ENCODE measurements at regions not wholly inside any gene's neighbourhood (a gene's known extent, or its start where the extent isn't known, plus 50 kb on each side); places are given as distances from the start of the nearest gene placed in this dataset.

- H3K27me3 ChIP-seq (ENCODE audit: control insufficient read depth, insufficient read depth, low read length): no peaks in the 10 kb centered on the region
- no peak overlapping the region for H3K4me3 ChIP-seq (ENCODE audit: insufficient read depth, low read depth, low read length)
- no peak overlapping the region for H3K56ac ChIP-seq (ENCODE audit: extremely low read depth, insufficient read depth, low read length)
- H3K79me1 ChIP-seq (ENCODE audit: low read depth in 1 of 2, low read length in 2 of 2): no peaks in the 10 kb centered on the region
- H3K23ac ChIP-seq (ENCODE audit: low read depth, low read length): no peak overlapping the region
- DNase-seq (no peak), ATAC-seq (ENCODE audit: low read depth) (no peak)
- H2BK15ac ChIP-seq (ENCODE audit: low read depth, low read length): no peak overlapping the region
- no peak overlapping the region for H3K9ac ChIP-seq (ENCODE audit: low read depth, low read length)
- H4K91ac ChIP-seq (ENCODE audit: insufficient read depth, low read depth, low read length): no peak overlapping the region
- H3K27ac ChIP-seq (ENCODE audit: insufficient read depth, low read length): no peak overlapping the region
- no peak overlapping the region for H4K8ac ChIP-seq (ENCODE audit: low read depth in 2 of 2, low read length in 2 of 2)
- H3K4me2 ChIP-seq (ENCODE audit: low read depth, low read length): no peak overlapping the region
- dilution Hi-C loops (cut with HindIII; ENCODE audit: low sequenced_read_pairs, unreplicated experiment): no loop called here
- no peaks in the 10 kb centered on the region for H3K4me1 ChIP-seq (ENCODE audit: control insufficient read depth, insufficient read depth, low read length)
- no peaks in the 10 kb centered on the region for H3K9me3 ChIP-seq (ENCODE audit: control insufficient read depth, insufficient read depth, low read length)
- H2AK9ac ChIP-seq (replicated peaks; ENCODE audit: low read depth, low read length, poor library complexity): no peak overlapping the region
- H4K5ac ChIP-seq (ENCODE audit: low read depth, low read length): no peak overlapping the region
- H3K18ac ChIP-seq (ENCODE audit: low read depth, low read length): no peak overlapping the region
- H2AK5ac ChIP-seq (ENCODE audit: low read depth, low read length): no peak overlapping the region
- no peak overlapping the region for H2BK5ac ChIP-seq (ENCODE audit: low read depth, low read length, poor library complexity, severe bottlenecking)
- H2BK20ac ChIP-seq (ENCODE audit: low read depth, low read length): no peak overlapping the region
- no peaks in the 10 kb centered on the region for H3K36me3 ChIP-seq (ENCODE audit: control insufficient read depth, insufficient read depth, low read length)
- no TSS peak for BruUV-seq (replicated peaks)
- no peak overlapping the region for H3K14ac ChIP-seq (replicated peaks; ENCODE audit: low read depth, low read length)
- in situ Hi-C loops (cut with MboI; ENCODE audit: low sequenced_read_pairs): no loop called here
- no peak for TF ChIP-seq USF2 (IDR thresholded peaks at IDR 0.05; ENCODE audit: low read depth, low read length)
- TF ChIP-seq MXI1 (IDR thresholded peaks at IDR 0.05; ENCODE audit: borderline replicate concordance, low read depth, low read length): no peak
- no peak for TF ChIP-seq NFE2L2 (IDR thresholded peaks at IDR 0.05; ENCODE audit: low read depth, low read length)
- TF ChIP-seq FOS (IDR thresholded peaks at IDR 0.05; ENCODE audit: low read depth, low read length): no peak
- TF ChIP-seq SMC3 (IDR thresholded peaks at IDR 0.05; ENCODE audit: low read depth, low read length): no peak
- no peak for TF ChIP-seq RCOR1 (IDR thresholded peaks at IDR 0.05; ENCODE audit: insufficient replicate concordance, low read length)
- no peak for TF ChIP-seq POLR2A (IDR thresholded peaks at IDR 0.05; ENCODE audit: low read depth, low read length)
- TF ChIP-seq ELK1 (IDR thresholded peaks at IDR 0.05; ENCODE audit: borderline replicate concordance, low read depth, low read length): no peak
- no peak for TF ChIP-seq MAZ (IDR thresholded peaks at IDR 0.05; ENCODE audit: borderline replicate concordance, low read depth, low read length)
- no peak for TF ChIP-seq RFX5 (IDR thresholded peaks at IDR 0.05; ENCODE audit: low read depth, low read length)
- TF ChIP-seq CTCF (conservative IDR thresholded peaks at IDR 0.05; ENCODE audit: low read depth, low read length): no peak
- H2BK120ac ChIP-seq (ENCODE audit: low read depth, low read length): no peak overlapping the region
- no peaks in the 10 kb centered on the region for H3K9me1 ChIP-seq (ENCODE audit: insufficient read depth, low read length)
- CTCF ChIA-PET: no interaction called here
- H3K4ac ChIP-seq (ENCODE audit: low read depth, low read length): no peak overlapping the region
- H2AFZ ChIP-seq (replicated peaks; ENCODE audit: low read length, poor library complexity): no peak overlapping the region
- H4K20me1 ChIP-seq (ENCODE audit: insufficient read depth, low read length): no peaks in the 10 kb centered on the region
- intact Hi-C loops (cut with micrococcal nuclease): no loop called here
- POLR2A ChIA-PET (ENCODE audit: unreplicated experiment): no interaction called here
Measured at GRCh38 chr2:155692856-155693255, 639.7 kb downstream of the NR4A2 start.

Measured in IMR-90 (cell line).